LHCN-M2 (cell line): ENCODE measurements at regions not wholly inside any gene's neighbourhood (a gene's known extent, or its start where the extent isn't known, plus 50 kb on each side); places are given as distances from the start of the nearest gene placed in this dataset.
"Not testable (repeated sequence)": the region's sequence is repeated elsewhere in the genome, so short reads cannot be mapped to it uniquely, and the experiment has no call there.

Source experiments
- DNase-seq: peaks from one replicate; pipeline ENCODE4 v3.0.0-alpha.2; 2012; ENCODE audit warnings: low read depth

DNA sequence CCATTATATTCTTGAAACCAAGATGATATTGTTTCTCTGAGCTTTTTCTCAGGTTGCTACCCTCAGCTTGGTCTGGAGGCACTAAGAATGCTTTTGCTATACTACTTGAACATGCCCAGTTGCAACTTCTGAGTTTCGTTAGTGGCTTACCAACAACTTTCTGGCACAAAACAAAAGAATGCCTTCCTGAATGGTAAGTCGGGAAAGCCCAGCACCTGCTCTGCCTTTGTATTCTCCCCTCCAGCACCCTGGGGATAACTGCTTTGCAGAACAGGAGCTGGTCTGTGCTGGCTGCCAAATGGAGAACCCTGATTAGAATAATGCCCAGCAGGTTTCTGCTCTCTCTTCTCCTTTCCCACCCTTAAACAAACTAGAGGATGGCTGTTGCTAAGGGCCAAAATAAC lies 149.3 kb downstream of the TGFB2 start:
- no peak for DNase-seq

GRCh38 chr1:218495931-218496330 lies 150.8 kb downstream of the TGFB2 start:
- DNase-seq, result no peak

DNA sequence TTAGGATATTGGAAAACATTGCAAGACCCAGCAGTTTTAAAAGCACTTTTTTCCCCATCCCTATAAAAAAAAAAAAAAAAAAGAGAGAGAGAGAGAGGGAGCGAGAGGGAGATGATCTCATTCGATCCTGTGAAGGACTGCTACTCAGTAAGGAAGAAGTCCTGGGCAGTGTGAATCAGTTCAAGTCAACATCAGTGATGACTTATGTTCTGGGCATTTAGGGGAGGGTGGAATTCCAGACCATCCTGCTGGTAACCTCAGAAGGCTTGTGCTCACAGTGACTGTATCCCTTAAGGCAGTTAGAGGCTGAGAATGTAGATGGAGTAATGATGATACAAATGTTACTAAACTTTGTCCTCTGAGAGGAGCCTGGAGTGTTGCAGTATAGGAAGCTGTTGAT lies 151.4 kb downstream of the TGFB2 start:
- DNase-seq, result peak; percentile 99

GRCh38 chr1:218498056-218498938 lies 153.2 kb downstream of the TGFB2 start:
- DNase-seq, result peak; percentile 62

GRCh38 chr1:218499011-218499691 lies 154.0 kb downstream of the TGFB2 start:
- peak; percentile 62 for DNase-seq

- DNase-seq, result no peak
Observed at GRCh38 chr1:218499911-218500310, 154.8 kb downstream of the TGFB2 start.

DNA sequence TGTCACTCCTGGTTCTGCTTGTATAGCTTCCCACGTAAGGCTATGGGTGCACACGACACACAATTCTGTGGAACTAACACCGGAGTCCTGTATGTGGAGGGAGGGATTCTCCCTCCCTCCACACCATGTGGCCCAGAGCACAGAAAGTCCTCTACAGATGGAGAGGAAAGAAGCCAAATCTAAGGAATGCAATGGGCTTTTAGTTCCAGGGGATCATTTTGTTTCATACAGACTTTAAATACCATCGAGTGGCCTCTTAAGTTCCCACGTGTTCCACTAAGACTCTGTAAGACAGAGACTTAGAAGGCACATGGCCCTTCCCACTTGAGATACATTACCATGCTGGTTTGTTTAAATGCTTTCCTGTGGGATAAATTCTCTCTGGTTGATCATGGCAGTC lies 156.0 kb downstream of the TGFB2 start:
- no peak for DNase-seq

GRCh38 chr1:218502383-218502782 lies 157.2 kb downstream of the TGFB2 start:
- DNase-seq, result no peak

- DNase-seq, result no peak
Observed at GRCh38 chr1:218503102-218503501, 158.0 kb downstream of the TGFB2 start.

DNA sequence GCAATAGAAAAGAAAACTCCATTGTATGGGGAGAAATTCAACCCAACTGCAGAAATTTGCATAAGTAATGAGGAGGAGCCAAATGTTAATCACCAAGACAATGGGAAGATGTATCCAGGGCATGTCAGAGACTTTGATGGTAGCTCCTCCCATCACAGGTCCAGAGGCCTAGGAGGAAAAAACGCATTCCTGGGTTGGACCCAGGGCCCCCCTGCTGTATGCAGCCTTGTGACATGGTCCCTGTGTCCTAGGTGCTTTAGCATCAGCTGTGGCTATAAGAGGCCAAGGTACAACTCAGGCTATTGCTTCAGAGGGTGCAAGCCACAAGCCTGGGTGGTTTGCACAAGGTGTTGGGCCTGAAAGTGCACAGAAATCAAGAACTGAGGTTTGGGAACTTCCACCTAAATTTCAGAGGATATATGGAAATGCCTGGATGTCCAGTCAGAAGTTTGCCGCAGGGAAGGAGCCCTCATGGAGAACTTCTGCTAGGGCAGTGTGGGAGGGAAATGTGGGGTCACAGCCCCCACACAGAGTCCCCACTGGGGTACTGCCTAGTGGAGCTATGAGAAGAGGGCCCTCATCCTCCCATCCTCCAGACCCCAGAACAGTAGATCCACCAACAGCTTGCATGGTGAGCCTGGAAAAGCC lies 162.3 kb downstream of the TGFB2 start:
- no peak for DNase-seq

GRCh38 chr1:218510153-218510772 lies 165.1 kb downstream of the TGFB2 start:
- no peak for DNase-seq

GRCh38 chr1:218513328-218513727 lies 168.2 kb downstream of the TGFB2 start:
- DNase-seq, result no peak

DNA sequence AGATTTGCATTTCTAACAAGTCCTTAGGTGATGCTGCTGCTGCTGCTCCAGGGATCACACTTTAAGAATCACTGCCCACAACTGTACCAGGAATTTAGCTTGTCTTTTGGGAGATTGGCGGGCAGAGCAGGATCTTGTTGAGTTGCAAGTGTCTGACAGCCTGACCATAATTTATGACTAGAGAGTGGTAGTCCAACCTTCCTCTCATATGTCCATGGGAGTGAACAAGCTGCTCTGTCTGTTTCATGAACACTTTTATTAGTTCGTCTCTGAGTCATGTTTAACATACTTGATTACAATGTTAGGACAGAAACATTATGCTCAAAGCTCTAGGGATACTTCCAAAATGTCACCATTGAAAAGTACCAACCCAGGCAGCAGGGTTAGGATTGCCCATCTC lies 169.6 kb downstream of the TGFB2 start:
- no peak for DNase-seq

- DNase-seq, result no peak
Observed at GRCh38 chr1:218516526-218516925, 171.4 kb downstream of the TGFB2 start.

GRCh38 chr1:218517459-218517858 lies 172.3 kb downstream of the TGFB2 start:
- DNase-seq, result no peak

DNA sequence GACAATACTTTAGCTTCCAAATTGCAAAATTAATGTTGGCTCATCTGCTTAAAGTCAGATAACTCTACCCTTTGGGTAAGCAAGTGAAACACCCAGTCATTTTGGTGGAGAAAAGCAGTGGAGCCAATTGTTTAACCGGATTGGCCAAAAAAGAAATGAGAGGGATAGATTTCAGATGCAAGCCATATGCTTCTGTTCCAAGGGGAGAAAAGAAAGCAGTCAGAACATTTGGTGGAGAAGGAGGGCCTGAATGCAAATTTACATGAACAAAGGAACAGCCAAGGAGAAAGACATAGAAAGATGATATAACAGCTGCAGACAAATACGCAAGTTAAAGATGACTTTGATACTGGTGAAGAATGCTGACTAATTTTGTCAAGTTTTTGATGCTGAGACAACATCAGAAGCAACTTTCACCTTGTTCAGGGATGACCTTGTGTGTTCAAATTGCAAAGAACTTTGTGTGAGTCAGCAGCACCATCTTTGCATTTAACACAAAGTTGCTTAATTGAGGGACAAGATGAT lies 173.1 kb downstream of the TGFB2 start:
- DNase-seq, result peak; percentile 72

DNA sequence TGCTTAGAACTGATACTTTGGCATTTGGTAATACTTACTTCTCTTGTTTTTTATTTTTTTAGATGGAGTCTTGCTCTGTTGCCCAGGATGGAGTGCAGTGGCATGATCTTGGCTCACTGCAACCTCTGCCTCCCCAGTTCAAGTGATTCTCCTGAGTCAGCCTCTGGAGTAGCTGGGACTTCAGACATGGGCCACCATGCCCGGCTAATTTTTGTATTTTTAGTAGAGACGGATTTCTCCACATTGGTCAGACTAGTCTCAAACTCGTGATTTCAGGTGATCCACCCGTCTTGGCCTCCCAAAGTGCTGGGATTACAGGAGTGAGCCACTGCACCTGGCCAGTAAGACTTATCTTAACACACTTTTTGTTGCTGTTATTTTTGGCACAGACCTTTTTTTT lies 175.5 kb downstream of the TGFB2 start:
- DNase-seq, result not testable (repeated sequence)

- DNase-seq, result peak; percentile 54
Observed at GRCh38 chr1:218521414-218522169, 176.5 kb downstream of the TGFB2 start.

DNA sequence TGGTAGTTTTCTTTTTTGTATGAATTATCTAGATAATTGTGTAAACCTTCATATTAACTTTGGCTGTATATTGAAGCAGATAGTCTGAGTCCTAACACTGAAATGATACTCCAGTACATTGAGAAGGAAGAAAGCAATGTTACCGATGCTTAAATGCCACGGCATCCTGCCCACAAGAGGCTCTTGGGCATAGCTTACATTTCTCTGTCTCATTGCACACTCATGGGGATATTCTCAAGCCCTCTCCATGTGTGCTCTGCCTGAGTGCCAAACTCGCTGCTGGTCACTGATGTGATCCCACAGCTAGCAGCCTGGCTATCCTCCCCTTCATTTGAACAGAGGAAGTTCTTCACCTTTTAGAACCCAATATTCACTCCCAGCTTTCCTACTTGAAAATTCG lies 179.4 kb downstream of the TGFB2 start:
- no peak for DNase-seq

DNA sequence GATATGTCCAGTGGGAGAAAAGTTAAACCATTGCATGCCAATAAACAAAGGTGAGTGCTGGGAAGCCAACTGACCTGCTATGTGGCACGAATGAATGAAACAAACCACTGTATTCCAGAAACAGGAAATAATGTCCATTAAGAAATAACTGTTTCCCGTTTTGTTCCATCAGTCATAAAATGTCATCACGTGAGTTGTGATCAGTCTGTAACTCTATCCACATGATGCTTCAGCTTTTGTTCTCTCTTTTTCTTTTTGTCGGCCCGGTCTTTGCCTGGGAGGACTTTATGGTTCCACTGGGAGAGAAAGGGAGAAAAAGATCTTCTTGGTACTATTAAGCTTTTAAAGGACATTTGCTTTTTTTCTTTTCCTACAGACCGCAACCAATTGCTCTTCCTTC lies 179.9 kb downstream of the TGFB2 start:
- no peak for DNase-seq
